ENCODE measurements at regions not wholly inside any gene's neighbourhood (a gene's known extent, or its start where the extent isn't known, plus 50 kb on each side); places are given as distances from the start of the nearest gene placed in this dataset.

DNA sequence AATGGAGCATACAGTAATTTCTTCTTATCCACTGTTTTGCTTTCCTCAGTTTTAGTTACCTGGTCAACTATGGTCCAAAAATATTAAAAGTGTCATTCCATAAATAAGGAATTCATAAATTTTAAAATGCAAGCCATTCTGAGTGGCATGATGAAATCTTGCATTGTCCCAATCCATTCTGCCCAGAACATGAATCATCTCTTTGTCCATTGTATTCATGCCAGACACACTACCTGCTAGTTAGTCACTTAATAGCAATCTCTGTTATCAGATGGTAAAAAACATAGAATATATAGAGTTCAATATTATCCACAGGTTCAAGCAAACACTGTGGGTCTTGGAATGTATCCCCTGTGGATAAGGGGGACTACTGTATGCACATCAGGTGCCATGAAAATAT is 872.2 kb upstream of the NXPH2 start:
- TF ChIP-seq, protein P1, sequence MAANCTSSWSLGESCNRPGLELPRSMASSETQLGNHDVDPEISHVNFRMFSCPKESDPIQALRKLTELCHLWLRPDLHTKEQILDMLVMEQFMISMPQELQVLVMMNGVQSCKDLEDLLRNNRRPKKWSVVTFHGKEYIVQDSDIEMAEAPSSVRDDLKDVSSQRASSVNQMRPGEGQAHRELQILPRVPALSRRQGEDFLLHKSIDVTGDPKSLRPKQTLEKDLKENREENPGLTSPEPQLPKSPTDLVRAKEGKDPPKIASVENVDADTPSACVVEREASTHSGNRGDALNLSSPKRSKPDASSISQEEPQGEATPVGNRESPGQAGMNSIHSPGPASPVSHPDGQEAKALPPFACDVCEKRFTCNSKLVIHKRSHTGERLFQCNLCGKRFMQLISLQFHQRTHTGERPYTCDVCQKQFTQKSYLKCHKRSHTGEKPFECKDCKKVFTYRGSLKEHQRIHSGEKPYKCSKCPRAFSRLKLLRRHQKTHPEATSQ (tag by site-specific recombination; IDR thresholded peaks at IDR 0.05), result no peak
- TF ChIP-seq ZNF621 (tag by site-specific recombination; IDR thresholded peaks at IDR 0.05) (no peak), ZNF843 (tag by site-specific recombination; IDR thresholded peaks at IDR 0.05) (no peak), ZNF501 (tag by site-specific recombination; IDR thresholded peaks at IDR 0.05) (no peak), ZNF354C (tag by site-specific recombination; IDR thresholded peaks at IDR 0.05; ENCODE audit: borderline replicate concordance, low read depth) (no peak), ZBTB20 (tag by site-specific recombination; IDR thresholded peaks at IDR 0.05) (no peak), ZNF48 (tag by site-specific recombination; IDR thresholded peaks at IDR 0.05) (no peak), KLF8 (tag by site-specific recombination; IDR thresholded peaks at IDR 0.05) (no peak), ZNF16 (tag by site-specific recombination; IDR thresholded peaks at IDR 0.05; ENCODE audit: low read depth) (no peak), ZBTB8A (tag by site-specific recombination; IDR thresholded peaks at IDR 0.05) (no peak)
- TF ChIP-seq, protein P2, sequence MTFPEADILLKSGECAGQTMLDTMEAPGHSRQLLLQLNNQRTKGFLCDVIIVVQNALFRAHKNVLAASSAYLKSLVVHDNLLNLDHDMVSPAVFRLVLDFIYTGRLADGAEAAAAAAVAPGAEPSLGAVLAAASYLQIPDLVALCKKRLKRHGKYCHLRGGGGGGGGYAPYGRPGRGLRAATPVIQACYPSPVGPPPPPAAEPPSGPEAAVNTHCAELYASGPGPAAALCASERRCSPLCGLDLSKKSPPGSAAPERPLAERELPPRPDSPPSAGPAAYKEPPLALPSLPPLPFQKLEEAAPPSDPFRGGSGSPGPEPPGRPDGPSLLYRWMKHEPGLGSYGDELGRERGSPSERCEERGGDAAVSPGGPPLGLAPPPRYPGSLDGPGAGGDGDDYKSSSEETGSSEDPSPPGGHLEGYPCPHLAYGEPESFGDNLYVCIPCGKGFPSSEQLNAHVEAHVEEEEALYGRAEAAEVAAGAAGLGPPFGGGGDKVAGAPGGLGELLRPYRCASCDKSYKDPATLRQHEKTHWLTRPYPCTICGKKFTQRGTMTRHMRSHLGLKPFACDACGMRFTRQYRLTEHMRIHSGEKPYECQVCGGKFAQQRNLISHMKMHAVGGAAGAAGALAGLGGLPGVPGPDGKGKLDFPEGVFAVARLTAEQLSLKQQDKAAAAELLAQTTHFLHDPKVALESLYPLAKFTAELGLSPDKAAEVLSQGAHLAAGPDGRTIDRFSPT (tag by site-specific recombination; IDR thresholded peaks at IDR 0.05), result no peak
- TF ChIP-seq, protein P3, sequence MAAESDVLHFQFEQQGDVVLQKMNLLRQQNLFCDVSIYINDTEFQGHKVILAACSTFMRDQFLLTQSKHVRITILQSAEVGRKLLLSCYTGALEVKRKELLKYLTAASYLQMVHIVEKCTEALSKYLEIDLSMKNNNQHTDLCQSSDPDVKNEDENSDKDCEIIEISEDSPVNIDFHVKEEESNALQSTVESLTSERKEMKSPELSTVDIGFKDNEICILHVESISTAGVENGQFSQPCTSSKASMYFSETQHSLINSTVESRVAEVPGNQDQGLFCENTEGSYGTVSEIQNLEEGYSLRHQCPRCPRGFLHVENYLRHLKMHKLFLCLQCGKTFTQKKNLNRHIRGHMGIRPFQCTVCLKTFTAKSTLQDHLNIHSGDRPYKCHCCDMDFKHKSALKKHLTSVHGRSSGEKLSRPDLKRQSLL (tag by site-specific recombination; IDR thresholded peaks at IDR 0.05), result no peak
- ChIA-PET POLR2A (no interaction called here), CTCF (no interaction called here)
- no peak overlapping the region for H3K4me3 ChIP-seq (ENCODE audit: low read depth, low read length)
- H3K36me3 ChIP-seq (ENCODE audit: control insufficient read depth in 2 of 2, insufficient read depth in 1 of 2, low read length in 2 of 2), result no peaks in the 10 kb centered on the region
- H3K9me3 ChIP-seq (ENCODE audit: control insufficient read depth, insufficient read depth, low read depth, low read length), result no peaks in the 10 kb centered on the region
- no peaks in the 10 kb centered on the region for H3K4me1 ChIP-seq (ENCODE audit: control insufficient read depth, insufficient read depth, low read length)
- no peak overlapping the region for H3K27ac ChIP-seq (ENCODE audit: extremely low read depth, low read depth, low read length)

DNA sequence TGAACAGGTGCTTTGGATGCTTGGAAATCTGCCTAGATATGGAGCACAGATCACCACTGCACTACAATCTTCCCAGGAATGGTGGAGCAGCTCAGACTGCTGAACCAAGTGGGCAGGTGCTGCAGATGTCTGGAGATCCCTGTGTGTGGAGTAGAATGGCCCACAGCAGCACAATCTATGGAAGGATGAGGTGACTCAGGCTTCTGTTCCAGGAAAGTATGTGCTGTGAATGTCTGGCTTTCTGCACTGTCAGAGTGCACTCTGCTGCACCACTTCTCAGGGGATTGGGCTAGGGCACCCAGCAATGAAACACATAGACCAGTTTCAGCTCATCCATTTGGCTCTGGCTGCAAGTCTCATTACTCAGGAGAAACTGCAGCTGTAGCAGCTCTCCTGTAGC is 865.4 kb upstream of the NXPH2 start:
- CTCF ChIA-PET, result no interaction called here
- no peak overlapping the region for H3K27ac ChIP-seq (ENCODE audit: extremely low read depth, low read depth, low read length)
- H3K4me1 ChIP-seq (ENCODE audit: control insufficient read depth, insufficient read depth, low read length), result no peaks in the 10 kb centered on the region
- no peaks in the 10 kb centered on the region for H3K9me3 ChIP-seq (ENCODE audit: control insufficient read depth, insufficient read depth, low read depth, low read length)
- no peak for TF ChIP-seq ZNF830 (tag by site-specific recombination; IDR thresholded peaks at IDR 0.05; ENCODE audit: low read depth)
- TF ChIP-seq ZNF560 (tag by site-specific recombination; IDR thresholded peaks at IDR 0.05; ENCODE audit: borderline replicate concordance), result no peak
- TF ChIP-seq KLF8 (tag by site-specific recombination; IDR thresholded peaks at IDR 0.05), result no peak
- TF ChIP-seq KLF7 (tag by site-specific recombination; IDR thresholded peaks at IDR 0.05; ENCODE audit: borderline replicate concordance), result no peak
- no peak for TF ChIP-seq ZNF138 (tag by site-specific recombination; IDR thresholded peaks at IDR 0.05; ENCODE audit: borderline replicate concordance)
- TF ChIP-seq SP3 (tag by site-specific recombination; IDR thresholded peaks at IDR 0.05), result no peak
- no peak for TF ChIP-seq GLI4 (tag by site-specific recombination; IDR thresholded peaks at IDR 0.05)
- TF ChIP-seq, protein P4, sequence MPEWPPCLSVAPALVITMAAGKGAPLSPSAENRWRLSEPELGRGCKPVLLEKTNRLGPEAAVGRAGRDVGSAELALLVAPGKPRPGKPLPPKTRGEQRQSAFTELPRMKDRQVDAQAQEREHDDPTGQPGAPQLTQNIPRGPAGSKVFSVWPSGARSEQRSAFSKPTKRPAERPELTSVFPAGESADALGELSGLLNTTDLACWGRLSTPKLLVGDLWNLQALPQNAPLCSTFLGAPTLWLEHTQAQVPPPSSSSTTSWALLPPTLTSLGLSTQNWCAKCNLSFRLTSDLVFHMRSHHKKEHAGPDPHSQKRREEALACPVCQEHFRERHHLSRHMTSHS (tag by site-specific recombination; IDR thresholded peaks at IDR 0.05), result no peak
- TF ChIP-seq KLF1 (tag by site-specific recombination; IDR thresholded peaks at IDR 0.05), result no peak
- TF ChIP-seq ZEB2 (tag by site-specific recombination; IDR thresholded peaks at IDR 0.05), result no peak
- no peak for TF ChIP-seq TCF7L2 (IDR thresholded peaks at IDR 0.05; ENCODE audit: borderline replicate concordance, low read depth, low read length)
- TF ChIP-seq ZFP3 (tag by site-specific recombination; IDR thresholded peaks at IDR 0.05; ENCODE audit: low read depth), result no peak
- TF ChIP-seq SETDB1 (IDR thresholded peaks at IDR 0.05; ENCODE audit: insufficient read length, low read length), result no peak
- TF ChIP-seq MYNN (tag by site-specific recombination; IDR thresholded peaks at IDR 0.05; ENCODE audit: borderline replicate concordance), result no peak
- TF ChIP-seq, protein P5, sequence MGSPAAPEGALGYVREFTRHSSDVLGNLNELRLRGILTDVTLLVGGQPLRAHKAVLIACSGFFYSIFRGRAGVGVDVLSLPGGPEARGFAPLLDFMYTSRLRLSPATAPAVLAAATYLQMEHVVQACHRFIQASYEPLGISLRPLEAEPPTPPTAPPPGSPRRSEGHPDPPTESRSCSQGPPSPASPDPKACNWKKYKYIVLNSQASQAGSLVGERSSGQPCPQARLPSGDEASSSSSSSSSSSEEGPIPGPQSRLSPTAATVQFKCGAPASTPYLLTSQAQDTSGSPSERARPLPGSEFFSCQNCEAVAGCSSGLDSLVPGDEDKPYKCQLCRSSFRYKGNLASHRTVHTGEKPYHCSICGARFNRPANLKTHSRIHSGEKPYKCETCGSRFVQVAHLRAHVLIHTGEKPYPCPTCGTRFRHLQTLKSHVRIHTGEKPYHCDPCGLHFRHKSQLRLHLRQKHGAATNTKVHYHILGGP (tag by site-specific recombination; IDR thresholded peaks at IDR 0.05), result no peak
- no peak for TF ChIP-seq SCRT1 (tag by site-specific recombination; IDR thresholded peaks at IDR 0.05; ENCODE audit: borderline replicate concordance)
- TF ChIP-seq, protein P6, sequence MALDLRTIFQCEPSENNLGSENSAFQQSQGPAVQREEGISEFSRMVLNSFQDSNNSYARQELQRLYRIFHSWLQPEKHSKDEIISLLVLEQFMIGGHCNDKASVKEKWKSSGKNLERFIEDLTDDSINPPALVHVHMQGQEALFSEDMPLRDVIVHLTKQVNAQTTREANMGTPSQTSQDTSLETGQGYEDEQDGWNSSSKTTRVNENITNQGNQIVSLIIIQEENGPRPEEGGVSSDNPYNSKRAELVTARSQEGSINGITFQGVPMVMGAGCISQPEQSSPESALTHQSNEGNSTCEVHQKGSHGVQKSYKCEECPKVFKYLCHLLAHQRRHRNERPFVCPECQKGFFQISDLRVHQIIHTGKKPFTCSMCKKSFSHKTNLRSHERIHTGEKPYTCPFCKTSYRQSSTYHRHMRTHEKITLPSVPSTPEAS (tag by site-specific recombination; IDR thresholded peaks at IDR 0.05), result no peak
- POLR2A ChIA-PET, result no interaction called here
- H3K4me3 ChIP-seq (ENCODE audit: low read depth, low read length), result no peak overlapping the region
- H3K36me3 ChIP-seq (ENCODE audit: control insufficient read depth in 2 of 2, insufficient read depth in 1 of 2, low read length in 2 of 2), result no peaks in the 10 kb centered on the region
